Midbrain (tissue), 1 donor: ENCODE measurements at regions not wholly inside any gene's neighbourhood (a gene's known extent, or its start where the extent isn't known, plus 50 kb on each side); places are given as distances from the start of the nearest gene placed in this dataset.
"Not testable (repeated sequence)": the region's sequence is repeated elsewhere in the genome, so short reads cannot be mapped to it uniquely, and the experiment has no call there.

ENCODE experiments used
- DNase-seq: peaks from one replicate; lab custom pipeline; 2025; lab: John Stamatoyannopoulos, UW

- DNase-seq, result no peak
These were observed 257.8 kb downstream of the PLK2 start for GRCh38 chr5:58201922-58202648.

- DNase-seq, result no peak
These were observed 259.4 kb downstream of the PLK2 start for GRCh38 chr5:58200451-58200850.

- DNase-seq, result no peak
These were observed 260.8 kb downstream of the PLK2 start for GRCh38 chr5:58199087-58199486.

GRCh38 chr5:58198330-58198729 lies 261.6 kb downstream of the PLK2 start:
- no peak for DNase-seq

- no peak for DNase-seq
These were observed 262.0 kb downstream of the PLK2 start for GRCh38 chr5:58197875-58198274.

- no peak for DNase-seq
These were observed 268.4 kb downstream of the PLK2 start for GRCh38 chr5:58191443-58191842.

- DNase-seq, result no peak
These were observed 271.6 kb downstream of the PLK2 start for GRCh38 chr5:58188262-58188651.

- no peak for DNase-seq
These were observed 272.2 kb downstream of the PLK2 start for GRCh38 chr5:58187432-58188261.

GRCh38 chr5:58185801-58186200 lies 274.1 kb downstream of the PLK2 start:
- DNase-seq, result no peak

GRCh38 chr5:58185397-58185796 lies 274.5 kb downstream of the PLK2 start:
- DNase-seq, result no peak

GRCh38 chr5:58184910-58185309 lies 275.0 kb downstream of the PLK2 start:
- DNase-seq, result no peak

- no peak for DNase-seq
These were observed 276.1 kb downstream of the PLK2 start for GRCh38 chr5:58183786-58184085.

- no peak for DNase-seq
These were observed 276.7 kb downstream of the PLK2 start for GRCh38 chr5:58183078-58183785.

- no peak for DNase-seq
These were observed 277.5 kb downstream of the PLK2 start for GRCh38 chr5:58182287-58182841.

- no peak for DNase-seq
These were observed 278.2 kb downstream of the PLK2 start for GRCh38 chr5:58181578-58182286.

- DNase-seq, result no peak
These were observed 286.9 kb downstream of the PLK2 start for GRCh38 chr5:58172946-58173345.

GRCh38 chr5:58165152-58165551 lies 294.7 kb downstream of the PLK2 start:
- DNase-seq, result no peak

GRCh38 chr5:58161889-58162288 lies 298.0 kb downstream of the PLK2 start:
- not testable (repeated sequence) for DNase-seq

GRCh38 chr5:58156973-58157701 lies 302.7 kb downstream of the PLK2 start:
- DNase-seq, result peak; percentile 8

- DNase-seq, result no peak
These were observed 303.5 kb downstream of the PLK2 start for GRCh38 chr5:58156361-58156760.

GRCh38 chr5:58153255-58153654 lies 306.6 kb downstream of the PLK2 start:
- DNase-seq, result no peak
